ENCODE measurements at regions not wholly inside any gene's neighbourhood (a gene's known extent, or its start where the extent isn't known, plus 50 kb on each side); places are given as distances from the start of the nearest gene placed in this dataset.
"Not testable (repeated sequence)": the region's sequence is repeated elsewhere in the genome, so short reads cannot be mapped to it uniquely, and the experiment has no call there.

GRCh38 chr16:33063365-33064170 lies 130.5 kb upstream of the TP53TG3C start:
- H3K36me3 ChIP-seq (ENCODE audit: control insufficient read depth in 1 of 2, insufficient read depth in 2 of 2, low read length in 1 of 2); H3K27me3 ChIP-seq (ENCODE audit: control insufficient read depth in 1 of 2, insufficient read depth in 2 of 2, low read length in 1 of 2); H3K9me3 ChIP-seq (ENCODE audit: control insufficient read depth, low read length); H3K4me1 ChIP-seq (ENCODE audit: control insufficient read depth in 1 of 2, insufficient read depth in 2 of 2, low read length in 2 of 2); ATAC-seq (ENCODE audit: low FRiP score); H3K27ac ChIP-seq (ENCODE audit: low read depth in 1 of 2, low read length in 2 of 2); DNase-seq; intact Hi-C loops (cut with DNase I); H3K4me3 ChIP-seq (ENCODE audit: low read length in 2 of 2): not testable (repeated sequence)
- 11 to 56% methylated on average over 1 of the region's 1 CpG for WGBS, 2 donors

GRCh38 chr16:33064454-33065073 lies 129.5 kb upstream of the TP53TG3C start:
- intact Hi-C loops (cut with DNase I); H3K9me3 ChIP-seq (ENCODE audit: control insufficient read depth, low read length); H3K4me1 ChIP-seq (ENCODE audit: control insufficient read depth in 1 of 2, insufficient read depth in 2 of 2, low read length in 2 of 2); H3K27ac ChIP-seq (ENCODE audit: low read depth in 1 of 2, low read length in 2 of 2); H3K4me3 ChIP-seq (ENCODE audit: low read length in 2 of 2); ATAC-seq (ENCODE audit: low FRiP score); H3K36me3 ChIP-seq (ENCODE audit: control insufficient read depth in 1 of 2, insufficient read depth in 2 of 2, low read length in 1 of 2); H3K27me3 ChIP-seq (ENCODE audit: control insufficient read depth in 1 of 2, insufficient read depth in 2 of 2, low read length in 1 of 2); DNase-seq: not testable (repeated sequence)
- WGBS, 2 donors: 30 to 31% methylated on average over 2 of the region's 2 CpGs
